ENCODE measurements at regions not wholly inside any gene's neighbourhood (a gene's known extent, or its start where the extent isn't known, plus 50 kb on each side); places are given as distances from the start of the nearest gene placed in this dataset.

- Histone ChIP-seq H3K4me2 (ENCODE audit: low read length) (0 out of 2 replicates have a peak overlapping the region, but pooled peaks have one; percentile 39), H3K9me2 (replicated peaks; ENCODE audit: low read length) (no peaks in the 10 kb centered on the region), H2AFZ (ENCODE audit: low read length) (no peak overlapping the region), H3K9ac (ENCODE audit: low read length) (no peak overlapping the region), H3K4me3 (ENCODE audit: low read length) (no peak overlapping the region), H3K27ac (ENCODE audit: low read length) (no peak overlapping the region), H3K9me3 (ENCODE audit: low read length) (no peaks in the 10 kb centered on the region), H3K36me3 (ENCODE audit: low read depth, low read length) (no peaks in the 10 kb centered on the region), H4K20me1 (ENCODE audit: low read length) (no peaks in the 10 kb centered on the region), H3K4me1 (ENCODE audit: insufficient read depth, low read length) (no peaks in the 10 kb centered on the region), H3F3A (ENCODE audit: low read length, unreplicated experiment) (no peaks in the 10 kb centered on the region), H3K79me2 (ENCODE audit: low read length) (no peaks in the 10 kb centered on the region), H3K27me3 (ENCODE audit: low read length) (no peaks in the 10 kb centered on the region)
- TF ChIP-seq EZH2phosphoT487 (IDR thresholded peaks at IDR 0.05; ENCODE audit: borderline replicate concordance, low read length) = no peak
- peak; percentile 86 for TF ChIP-seq CTCF (conservative IDR thresholded peaks at IDR 0.05; ENCODE audit: low read depth, low read length)
- DNase-seq = peak; percentile 84
- ATAC-seq = peak; percentile 93
- intact Hi-C loops (cut with micrococcal nuclease) = loop anchor here (1.0 to 5.0 kb wide), 5 partner anchors 111 to 1081 kb away; no protein-coding TSS in a partner anchor
- POLR2A ChIA-PET (ENCODE audit: unreplicated experiment) = interaction anchor here (0.6 to 0.7 kb wide), 2 partner anchors 39 to 361 kb away, joined by 4 to 11 read pairs; no protein-coding TSS in a partner anchor
- BruUV-seq (replicated peaks) = no TSS peak
- CTCF ChIA-PET = interaction anchor here (0.6 to 1.0 kb wide), 5 partner anchors 110 to 554 kb away, joined by 4 to 8 read pairs (median 5); no protein-coding TSS in a partner anchor
Observed at GRCh38 chr11:87463486-87464102, 425.9 kb downstream of the TMEM135 start.

GRCh38 chr11:87462171-87462570 is 424.4 kb downstream of the TMEM135 start:
- Histone ChIP-seq H3F3A (ENCODE audit: low read length, unreplicated experiment) (no peaks in the 10 kb centered on the region), H3K79me2 (ENCODE audit: low read length) (no peaks in the 10 kb centered on the region), H3K36me3 (ENCODE audit: low read depth, low read length) (no peaks in the 10 kb centered on the region), H3K4me3 (ENCODE audit: low read length) (no peak overlapping the region), H3K4me1 (ENCODE audit: insufficient read depth, low read length) (no peaks in the 10 kb centered on the region), H3K9ac (ENCODE audit: low read length) (no peak overlapping the region), H3K9me2 (replicated peaks; ENCODE audit: low read length) (no peaks in the 10 kb centered on the region), H4K20me1 (ENCODE audit: low read length) (no peaks in the 10 kb centered on the region), H3K27ac (ENCODE audit: low read length) (no peak overlapping the region), H3K4me2 (ENCODE audit: low read length) (no peak overlapping the region), H2AFZ (ENCODE audit: low read length) (no peak overlapping the region), H3K27me3 (ENCODE audit: low read length) (no peaks in the 10 kb centered on the region), H3K9me3 (ENCODE audit: low read length) (no peaks in the 10 kb centered on the region)
- intact Hi-C loops (cut with micrococcal nuclease) = loop anchor here (5.0 kb wide), 1 partner anchor 110 kb away; no protein-coding TSS in a partner anchor
- ATAC-seq = no peak
- ChIA-PET CTCF (no interaction called here), POLR2A (ENCODE audit: unreplicated experiment) (no interaction called here)
- TF ChIP-seq EZH2 (IDR thresholded peaks at IDR 0.05; ENCODE audit: low read length, unreplicated experiment) (no peak), CTCF (conservative IDR thresholded peaks at IDR 0.05; ENCODE audit: low read depth, low read length) (no peak), EZH2phosphoT487 (IDR thresholded peaks at IDR 0.05; ENCODE audit: borderline replicate concordance, low read length) (no peak)
- DNase-seq = no peak
- no TSS peak for BruUV-seq (replicated peaks)

All from PC-3 (cell line).